Thyroid gland (tissue), 4 donors: ENCODE measurements at regions not wholly inside any gene's neighbourhood (a gene's known extent, or its start where the extent isn't known, plus 50 kb on each side); places are given as distances from the start of the nearest gene placed in this dataset.

Experiments used
- DNase-seq, 2 donors: peaks; one replicate each; pipeline ENCODE4 v3.0.0-alpha.2; 2019
- H3K27ac ChIP-seq, 3 donors: fragments of 200-600 bp; sonication (generic); 1 replicate in 2 of 3; 2 replicates in 1 of 3; pipeline ENCODE4 v1.5.1; 2016 to 2019; ENCODE audit warnings: mild to moderate bottlenecking in 1 of 3, moderate library complexity in 1 of 3
- H3K27me3 ChIP-seq: fragments of 200-600 bp; sonication (generic); one replicate; pipeline ENCODE4 v1.5.1; 2019
- H3K36me3 ChIP-seq, 2 donors: fragments of 200-600 bp; sonication (generic); one replicate each; pipeline ENCODE4 v1.5.1; 2016 to 2019
- H3K4me1 ChIP-seq, 2 donors: fragments of 200-600 bp; sonication (generic); one replicate each; pipeline ENCODE4 v1.5.1; 2017 to 2019
- H3K4me3 ChIP-seq, 3 donors: fragments of 200-600 bp; sonication (generic); replicated peaks in 1 of 3; 1 replicate in 2 of 3; 2 replicates in 1 of 3; pipeline ENCODE4 v1.5.1; 2016; ENCODE audit warnings: mild to moderate bottlenecking in 1 of 3
- H3K9me3 ChIP-seq: fragments of 200-600 bp; sonication (generic); one replicate; pipeline ENCODE4 v1.5.1; 2017
- CTCF ChIP-seq, 6 experiments: fragments of 200-600 bp in 3 of 6; fragments of 450-650 bp in 3 of 6; sonication (generic) in 3 of 6; IDR thresholded peaks; one replicate each; pipeline ENCODE4 v1.5.1; 2016 to 2019; ENCODE audit warnings: antibody characterized with exemption in 6 of 6, mild to moderate bottlenecking in 2 of 6, inconsistent platforms in 1 of 6, moderate library complexity in 1 of 6
- POLR2A ChIP-seq, 2 donors: fragments of 450-650 bp; IDR thresholded peaks; one replicate each; pipeline ENCODE4 v1.6.1; 2017; ENCODE audit warnings: antibody characterized with exemption in 2 of 2, mild to moderate bottlenecking in 2 of 2, moderate library complexity in 1 of 2
- WGBS, 2 donors: methylation state at CpG; one replicate each; pipeline ENCODE4 v1.1.5; 2017; 5-methylcytosine and 5-hydroxymethylcytosine counted together
- intact Hi-C: fragments of 100-400 bp; cut with DNase I; formaldehyde crosslinking; loops from one replicate; pipeline ENCODE4 v1.15.1; 2023

- TF ChIP-seq POLR2A (IDR thresholded peaks at IDR 0.05): no peak
- TF ChIP-seq CTCF (IDR thresholded peaks at IDR 0.05): no peak
- Histone ChIP-seq H3K9me3 (no peaks in the 10 kb centered on the region), H3K27ac (no peak overlapping the region), H3K4me3 (no peak overlapping the region), H3K4me1 (no peaks in the 10 kb centered on the region), H3K36me3 (no peaks in the 10 kb centered on the region), H3K27me3 (no peaks in the 10 kb centered on the region)
- 76 to 80% methylated on average over 10 of the region's 10 CpGs for WGBS, 2 donors
- DNase-seq: no peak
- intact Hi-C loops: no loop called here
Measured at GRCh38 chr10:33073641-33074415, 115.8 kb upstream of the ITGB1 start.

DNA sequence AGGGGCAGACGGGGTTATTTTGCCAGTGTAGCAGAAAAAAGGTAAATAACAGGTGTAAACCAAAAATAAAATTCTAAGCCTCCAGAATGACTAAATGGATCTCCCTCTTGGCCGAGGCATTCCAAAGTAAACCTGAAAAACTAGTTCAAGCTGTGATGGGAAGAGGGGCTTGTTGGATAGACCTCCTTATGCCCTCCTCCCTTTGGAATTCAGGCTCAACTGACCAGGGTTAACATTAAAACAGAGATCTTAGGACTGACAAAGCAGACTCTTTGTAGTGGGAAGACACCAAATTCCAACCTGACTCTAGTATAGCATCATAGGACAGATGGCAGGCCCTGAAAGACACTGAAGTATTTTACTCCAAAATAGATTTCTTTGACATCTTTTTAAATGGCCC, 113.8 kb upstream of the ITGB1 start:
- no peak overlapping the region for H3K27ac ChIP-seq
- TF ChIP-seq CTCF (IDR thresholded peaks at IDR 0.05) (no peak), POLR2A (IDR thresholded peaks at IDR 0.05) (no peak)
- H3K9me3 ChIP-seq: no peaks in the 10 kb centered on the region
- H3K4me1 ChIP-seq: no peaks in the 10 kb centered on the region
- no peak overlapping the region for H3K4me3 ChIP-seq
- no peaks in the 10 kb centered on the region for H3K27me3 ChIP-seq
- no peaks in the 10 kb centered on the region for H3K36me3 ChIP-seq
- DNase-seq: no peak
- WGBS, 2 donors: 47 to 53% methylated on average over 2 of the region's 2 CpGs
- intact Hi-C loops: no loop called here

- 97 to 99% methylated on average over 6 of the region's 6 CpGs for WGBS, 2 donors
- Histone ChIP-seq H3K36me3 (no peaks in the 10 kb centered on the region), H3K9me3 (no peaks in the 10 kb centered on the region), H3K4me1 (no peaks in the 10 kb centered on the region), H3K27ac (no peak overlapping the region), H3K27me3 (no peaks in the 10 kb centered on the region), H3K4me3 (no peak overlapping the region)
- TF ChIP-seq POLR2A (IDR thresholded peaks at IDR 0.05): no peak
- TF ChIP-seq CTCF (IDR thresholded peaks at IDR 0.05): no peak
- intact Hi-C loops: no loop called here
- no peak for DNase-seq
Measured at GRCh38 chr10:33070101-33070500, 112.1 kb upstream of the ITGB1 start.

- WGBS, 2 donors: 75 to 79% methylated on average over 2 of the region's 2 CpGs
- no peaks in the 10 kb centered on the region for H3K4me1 ChIP-seq
- H3K27ac ChIP-seq: no peak overlapping the region
- TF ChIP-seq POLR2A (IDR thresholded peaks at IDR 0.05): no peak
- no peak for TF ChIP-seq CTCF (IDR thresholded peaks at IDR 0.05)
- no peak overlapping the region for H3K4me3 ChIP-seq
- H3K9me3 ChIP-seq: no peaks in the 10 kb centered on the region
- intact Hi-C loops: no loop called here
- DNase-seq: no peak
- H3K36me3 ChIP-seq: no peaks in the 10 kb centered on the region
- H3K27me3 ChIP-seq: no peaks in the 10 kb centered on the region
Measured at GRCh38 chr10:33067917-33068316, 109.9 kb upstream of the ITGB1 start.

DNA sequence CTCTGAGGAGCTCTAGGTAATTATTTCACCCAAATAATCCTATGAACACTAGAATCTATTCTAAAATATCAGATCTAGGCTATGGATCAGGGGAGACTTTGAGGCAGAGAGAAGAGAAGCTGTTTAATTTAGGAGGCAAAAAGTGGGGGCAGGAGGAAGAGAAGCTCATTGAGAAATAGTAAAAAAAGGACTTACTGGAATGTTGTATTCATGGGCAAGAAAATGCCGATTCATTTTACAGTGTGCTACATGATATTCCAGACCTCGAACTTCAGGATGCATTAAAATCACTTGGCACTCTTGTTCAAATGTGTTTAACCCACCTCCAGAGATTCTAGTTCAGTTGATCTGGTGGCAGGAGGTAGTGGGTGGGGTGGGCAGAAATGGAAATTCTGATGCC, 109.5 kb upstream of the ITGB1 start:
- no peaks in the 10 kb centered on the region for H3K9me3 ChIP-seq
- DNase-seq: no peak
- no peak overlapping the region for H3K27ac ChIP-seq
- no peaks in the 10 kb centered on the region for H3K36me3 ChIP-seq
- intact Hi-C loops: no loop called here
- TF ChIP-seq CTCF (IDR thresholded peaks at IDR 0.05) (no peak), POLR2A (IDR thresholded peaks at IDR 0.05) (no peak)
- no peaks in the 10 kb centered on the region for H3K27me3 ChIP-seq
- H3K4me3 ChIP-seq: no peak overlapping the region
- no peaks in the 10 kb centered on the region for H3K4me1 ChIP-seq
- 83 to 87% methylated on average over 2 of the region's 2 CpGs for WGBS, 2 donors
